HEK293T (cell line): ENCODE measurements at regions not wholly inside any gene's neighbourhood (a gene's known extent, or its start where the extent isn't known, plus 50 kb on each side); places are given as distances from the start of the nearest gene placed in this dataset.

Source experiments
- ARNT ChIP-seq: fragments of 450-650 bp; IDR thresholded peaks from 2 replicates; pipeline ENCODE4 v1.6.1; 2017; ENCODE audit warnings: mild to moderate bottlenecking
- BHLHE40 ChIP-seq: fragments of 450-650 bp; IDR thresholded peaks from 2 replicates; pipeline ENCODE4 v1.6.1; 2016; ENCODE audit warnings: mild to moderate bottlenecking, moderate library complexity, borderline replicate concordance
- CTBP1 ChIP-seq: fragments of 450-650 bp; IDR thresholded peaks from 2 replicates; pipeline ENCODE4 v1.6.1; 2016; ENCODE audit warnings: borderline replicate concordance
- FOXA1 ChIP-seq: fragments of 450-650 bp; IDR thresholded peaks from 2 replicates; pipeline ENCODE4 v1.6.1; 2016; ENCODE audit warnings: mild to moderate bottlenecking
- FOXK2 ChIP-seq: fragments of 450-650 bp; IDR thresholded peaks from 2 replicates; pipeline ENCODE4 v1.6.1; 2016; ENCODE audit warnings: mild to moderate bottlenecking
- FOXM1 ChIP-seq: fragments of 450-650 bp; IDR thresholded peaks from 2 replicates; pipeline ENCODE4 v1.6.1; 2017; ENCODE audit warnings: mild to moderate bottlenecking, borderline replicate concordance
- L3MBTL2 ChIP-seq: fragments of 450-650 bp; conservative IDR thresholded peaks from 2 replicates; pipeline ENCODE4 v1.6.1; 2016; ENCODE audit warnings: mild to moderate bottlenecking
- LEF1 ChIP-seq: fragments of 450-650 bp; IDR thresholded peaks from 2 replicates; pipeline ENCODE4 v1.6.1; 2017; ENCODE audit warnings: mild to moderate bottlenecking, borderline replicate concordance
- SP1 ChIP-seq: fragments of 450-650 bp; IDR thresholded peaks from 2 replicates; pipeline ENCODE4 v1.6.1; 2017
- SUZ12 ChIP-seq: fragments of 450-650 bp; IDR thresholded peaks from 2 replicates; pipeline ENCODE4 v1.6.1; 2016; ENCODE audit warnings: mild to moderate bottlenecking
- ZNF384 ChIP-seq: fragments of 450-650 bp; IDR thresholded peaks from 2 replicates; pipeline ENCODE4 v1.6.1; 2016

DNA sequence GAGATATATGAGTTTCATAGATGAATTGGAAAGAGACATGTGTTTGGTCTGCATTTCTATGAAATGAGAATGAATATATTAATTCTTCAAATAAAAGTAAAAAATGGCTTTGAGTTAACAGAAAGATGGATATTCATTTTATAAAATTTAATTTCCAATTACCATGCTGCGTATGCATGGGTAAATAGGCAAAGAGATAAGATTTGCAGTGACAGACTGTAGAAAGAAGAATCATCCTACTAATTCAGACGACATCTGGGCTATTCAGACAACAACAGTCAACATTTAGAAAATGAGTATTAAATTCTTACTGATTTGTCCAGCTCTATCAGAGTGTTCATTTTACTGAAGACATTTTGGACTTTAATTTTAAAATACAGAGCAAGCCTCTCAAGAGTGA, 602.2 kb upstream of the NRSN1 start:
- TF ChIP-seq FOXA1 (no peak), L3MBTL2 (no peak), SP1 (no peak), ZNF384 (no peak), BHLHE40 (no peak), FOXM1 (no peak), FOXK2 (no peak), CTBP1 (no peak), ARNT (no peak), SUZ12 (no peak), LEF1 (no peak)
